HEK293T (cell line): ENCODE measurements at regions not wholly inside any gene's neighbourhood (a gene's known extent, or its start where the extent isn't known, plus 50 kb on each side); places are given as distances from the start of the nearest gene placed in this dataset.

ENCODE experiments used
- CTCF ChIA-PET: fragments of 350-600 bp; formaldehyde crosslinking; extraction: SDS; loops from one replicate; lab custom pipeline; 2021; ENCODE audit warnings: antibody characterized with exemption, inconsistent platforms; lab: Yijun Ruan, JAX
- POLR2A ChIA-PET: fragments of 350-600 bp; formaldehyde crosslinking; extraction: SDS; loops from one replicate; lab custom pipeline; 2020; ENCODE audit warnings: antibody characterized with exemption, inconsistent platforms; lab: Yijun Ruan, JAX
- DNase-seq: peaks from one replicate; pipeline ENCODE4 v3.0.0; 2012; ENCODE audit warnings: mixed read lengths; ENCODE audit errors: extremely low spot score
- ARNT ChIP-seq: fragments of 450-650 bp; IDR thresholded peaks from 2 replicates; pipeline ENCODE4 v1.6.1; 2017; ENCODE audit warnings: mild to moderate bottlenecking
- BHLHE40 ChIP-seq: fragments of 450-650 bp; IDR thresholded peaks from 2 replicates; pipeline ENCODE4 v1.6.1; 2016; ENCODE audit warnings: mild to moderate bottlenecking, moderate library complexity, borderline replicate concordance
- CTBP1 ChIP-seq: fragments of 450-650 bp; IDR thresholded peaks from 2 replicates; pipeline ENCODE4 v1.6.1; 2016; ENCODE audit warnings: borderline replicate concordance
- ELF4 ChIP-seq: fragments of 450-650 bp; IDR thresholded peaks from 2 replicates; pipeline ENCODE4 v1.6.1; 2017; ENCODE audit warnings: antibody characterized with exemption
- FOXA1 ChIP-seq: fragments of 450-650 bp; IDR thresholded peaks from 2 replicates; pipeline ENCODE4 v1.6.1; 2016; ENCODE audit warnings: mild to moderate bottlenecking
- FOXK2 ChIP-seq: fragments of 450-650 bp; IDR thresholded peaks from 2 replicates; pipeline ENCODE4 v1.6.1; 2016; ENCODE audit warnings: mild to moderate bottlenecking
- FOXM1 ChIP-seq: fragments of 450-650 bp; IDR thresholded peaks from 2 replicates; pipeline ENCODE4 v1.6.1; 2017; ENCODE audit warnings: mild to moderate bottlenecking, borderline replicate concordance
- HDGF ChIP-seq: fragments of 450-650 bp; IDR thresholded peaks from 2 replicates; pipeline ENCODE4 v1.6.1; 2017; ENCODE audit warnings: antibody characterized with exemption, borderline replicate concordance
- L3MBTL2 ChIP-seq: fragments of 450-650 bp; conservative IDR thresholded peaks from 2 replicates; pipeline ENCODE4 v1.6.1; 2016; ENCODE audit warnings: mild to moderate bottlenecking
- LEF1 ChIP-seq: fragments of 450-650 bp; IDR thresholded peaks from 2 replicates; pipeline ENCODE4 v1.6.1; 2017; ENCODE audit warnings: mild to moderate bottlenecking, borderline replicate concordance
- NFRKB ChIP-seq: fragments of 450-650 bp; IDR thresholded peaks from 2 replicates; pipeline ENCODE4 v1.6.1; 2016; ENCODE audit warnings: mild to moderate bottlenecking, moderate library complexity
- SP1 ChIP-seq: fragments of 450-650 bp; IDR thresholded peaks from 2 replicates; pipeline ENCODE4 v1.6.1; 2017
- SUZ12 ChIP-seq: fragments of 450-650 bp; IDR thresholded peaks from 2 replicates; pipeline ENCODE4 v1.6.1; 2016; ENCODE audit warnings: mild to moderate bottlenecking
- TARDBP ChIP-seq: fragments of 450-650 bp; IDR thresholded peaks from 2 replicates; pipeline ENCODE4 v1.6.1; 2016
- ZNF384 ChIP-seq: fragments of 450-650 bp; IDR thresholded peaks from 2 replicates; pipeline ENCODE4 v1.6.1; 2016
- TF ChIP-seq, protein P1 (sequence below): fragments of 450-650 bp; IDR thresholded peaks from 2 replicates; pipeline ENCODE4 v1.6.1; 2016

DNA sequence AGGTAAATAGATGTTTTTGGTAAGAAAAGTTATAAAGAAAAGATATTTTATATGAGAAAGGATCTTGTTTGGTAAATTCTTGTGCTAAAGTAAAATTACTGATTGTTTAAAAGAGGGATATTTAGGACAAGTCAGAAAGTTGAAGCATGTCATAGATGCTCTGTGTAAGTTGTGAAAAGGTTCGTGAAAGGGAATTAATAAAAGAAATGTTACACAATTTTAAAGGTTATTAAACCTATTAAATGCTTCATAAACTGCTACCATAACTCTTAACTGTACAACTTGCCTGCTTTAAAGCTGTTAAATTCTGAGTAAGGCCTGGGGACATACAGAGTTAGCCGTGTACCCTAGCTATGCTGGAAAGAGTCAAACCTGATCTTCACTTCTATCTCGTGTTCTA lies 634.1 kb downstream of the ACTR3B start:
- POLR2A ChIA-PET, result no interaction called here
- TF ChIP-seq NFRKB, result no peak
- TF ChIP-seq SUZ12, result no peak
- TF ChIP-seq FOXA1, result no peak
- TF ChIP-seq SP1, result no peak
- no peak for TF ChIP-seq FOXM1
- no peak for TF ChIP-seq LEF1
- no peak for TF ChIP-seq HDGF
- TF ChIP-seq ELF4, result no peak
- TF ChIP-seq ZNF384, result no peak
- no peak for TF ChIP-seq BHLHE40
- no peak for TF ChIP-seq FOXK2
- TF ChIP-seq L3MBTL2, result no peak
- TF ChIP-seq TARDBP, result no peak
- no peak for TF ChIP-seq ARNT
- TF ChIP-seq, protein P1, sequence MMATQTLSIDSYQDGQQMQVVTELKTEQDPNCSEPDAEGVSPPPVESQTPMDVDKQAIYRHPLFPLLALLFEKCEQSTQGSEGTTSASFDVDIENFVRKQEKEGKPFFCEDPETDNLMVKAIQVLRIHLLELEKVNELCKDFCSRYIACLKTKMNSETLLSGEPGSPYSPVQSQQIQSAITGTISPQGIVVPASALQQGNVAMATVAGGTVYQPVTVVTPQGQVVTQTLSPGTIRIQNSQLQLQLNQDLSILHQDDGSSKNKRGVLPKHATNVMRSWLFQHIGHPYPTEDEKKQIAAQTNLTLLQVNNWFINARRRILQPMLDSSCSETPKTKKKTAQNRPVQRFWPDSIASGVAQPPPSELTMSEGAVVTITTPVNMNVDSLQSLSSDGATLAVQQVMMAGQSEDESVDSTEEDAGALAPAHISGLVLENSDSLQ, result no peak
- TF ChIP-seq CTBP1, result no peak
- DNase-seq, result no peak

DNA sequence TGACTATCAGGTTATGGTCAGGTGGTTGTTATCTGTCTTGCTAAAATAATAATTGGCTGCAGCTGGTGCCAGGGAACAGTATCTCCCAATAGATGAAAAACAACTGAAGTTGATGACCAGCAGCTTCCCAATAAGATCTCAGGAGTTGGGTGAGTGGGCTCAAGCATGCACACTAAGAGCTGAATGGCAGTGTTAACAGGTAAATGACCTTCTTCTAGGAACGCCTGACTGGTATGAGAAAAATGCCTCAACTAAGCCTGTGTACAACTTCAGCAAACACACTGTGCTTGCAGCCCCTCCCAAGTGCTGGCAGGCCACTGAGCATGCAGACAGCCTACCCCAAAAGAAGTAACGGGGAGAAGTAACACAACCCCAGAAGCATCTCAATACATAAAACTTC lies 636.9 kb downstream of the ACTR3B start:
- CTCF ChIA-PET, result no interaction called here
- POLR2A ChIA-PET, result no interaction called here
- DNase-seq, result no peak
- no peak for TF ChIP-seq LEF1
- TF ChIP-seq SUZ12, result no peak
- no peak for TF ChIP-seq BHLHE40
- TF ChIP-seq L3MBTL2, result no peak
- TF ChIP-seq, protein P1, result no peak
- no peak for TF ChIP-seq FOXK2
- no peak for TF ChIP-seq FOXM1
- no peak for TF ChIP-seq SP1

More for the DNA sequence above, 634.1 kb downstream of the ACTR3B start:
- CTCF ChIA-PET, result no interaction called here

DNA sequence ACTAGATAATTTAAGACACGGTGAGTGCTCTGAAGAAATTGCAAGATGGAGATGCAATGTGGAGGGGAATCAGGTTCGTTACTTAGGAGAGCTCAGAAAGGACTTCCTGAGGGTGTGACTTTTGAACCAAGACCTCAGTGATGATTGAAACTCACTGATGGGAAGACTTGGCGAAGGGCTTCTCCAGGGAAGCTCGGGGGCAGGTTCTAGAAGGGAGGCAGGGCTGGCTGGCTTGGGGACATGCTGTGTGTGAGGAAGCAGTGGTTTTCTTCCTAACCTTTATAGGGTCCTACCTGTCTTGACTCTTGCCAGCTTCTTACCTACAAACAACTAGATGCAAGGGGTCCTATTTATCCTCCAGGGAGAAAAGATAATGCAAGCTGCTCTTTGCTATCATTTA lies 637.9 kb downstream of the ACTR3B start:
- ChIA-PET POLR2A (no interaction called here), CTCF (no interaction called here)
- DNase-seq, result no peak
- TF ChIP-seq SP1 (no peak), SUZ12 (no peak), CTBP1 (no peak), FOXM1 (no peak), FOXK2 (no peak), NFRKB (no peak), TARDBP (no peak), HDGF (no peak), L3MBTL2 (no peak), BHLHE40 (no peak), LEF1 (no peak), ELF4 (no peak), ZNF384 (no peak)
- TF ChIP-seq, protein P1, result no peak

DNA sequence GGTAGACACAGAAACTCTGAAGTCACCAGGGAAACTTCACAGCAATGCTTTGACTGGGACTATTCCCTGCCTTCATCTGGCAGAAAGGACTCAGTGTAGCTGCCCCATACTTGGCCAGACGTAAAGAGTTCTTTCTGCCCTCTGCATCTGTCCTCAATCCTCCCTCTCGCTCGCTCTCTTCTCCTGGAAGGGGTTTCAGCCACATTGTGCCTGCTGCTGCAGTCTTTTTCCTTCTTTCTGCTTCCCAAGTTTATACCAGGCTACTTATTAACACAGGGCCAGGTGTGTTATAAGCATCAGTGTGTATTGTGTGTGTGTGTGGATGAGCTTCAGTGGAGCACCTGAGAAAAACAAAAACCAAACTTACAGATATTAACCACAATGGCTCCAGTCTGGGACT lies 638.4 kb downstream of the ACTR3B start:
- POLR2A ChIA-PET, result no interaction called here
- CTCF ChIA-PET, result no interaction called here
- DNase-seq, result no peak
- TF ChIP-seq FOXA1 (no peak), HDGF (no peak)

DNA sequence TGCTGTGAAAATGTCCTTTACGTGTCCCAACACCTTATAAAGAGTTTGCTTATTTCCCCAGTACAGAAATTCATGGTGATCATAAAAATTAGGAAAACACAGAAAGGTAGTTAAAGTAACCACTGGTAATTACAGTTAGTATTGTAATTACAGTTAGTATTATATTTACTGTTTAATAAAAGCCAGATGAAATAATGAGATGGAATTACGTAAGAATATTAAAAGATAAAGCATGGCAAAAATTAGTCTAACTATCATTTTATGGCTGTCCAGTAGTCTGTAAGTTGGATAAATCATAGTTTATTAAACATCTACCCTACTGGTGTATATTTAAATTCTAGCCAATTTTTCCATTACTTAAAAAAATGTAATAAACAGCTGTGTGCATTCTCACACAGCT lies 638.8 kb downstream of the ACTR3B start:
- TF ChIP-seq FOXK2, result no peak
- TF ChIP-seq FOXA1, result no peak
- TF ChIP-seq CTBP1, result no peak
- no peak for TF ChIP-seq SUZ12
- TF ChIP-seq ARNT, result no peak
- no peak for TF ChIP-seq BHLHE40
- TF ChIP-seq ELF4, result no peak
- TF ChIP-seq HDGF, result no peak
- no peak for TF ChIP-seq LEF1
- no peak for TF ChIP-seq L3MBTL2
- TF ChIP-seq, protein P1, result no peak
- TF ChIP-seq ZNF384, result no peak
- TF ChIP-seq TARDBP, result no peak
- no peak for TF ChIP-seq SP1
- no peak for TF ChIP-seq FOXM1
- no peak for TF ChIP-seq NFRKB
- no peak for DNase-seq
- POLR2A ChIA-PET, result no interaction called here
- CTCF ChIA-PET, result no interaction called here

DNA sequence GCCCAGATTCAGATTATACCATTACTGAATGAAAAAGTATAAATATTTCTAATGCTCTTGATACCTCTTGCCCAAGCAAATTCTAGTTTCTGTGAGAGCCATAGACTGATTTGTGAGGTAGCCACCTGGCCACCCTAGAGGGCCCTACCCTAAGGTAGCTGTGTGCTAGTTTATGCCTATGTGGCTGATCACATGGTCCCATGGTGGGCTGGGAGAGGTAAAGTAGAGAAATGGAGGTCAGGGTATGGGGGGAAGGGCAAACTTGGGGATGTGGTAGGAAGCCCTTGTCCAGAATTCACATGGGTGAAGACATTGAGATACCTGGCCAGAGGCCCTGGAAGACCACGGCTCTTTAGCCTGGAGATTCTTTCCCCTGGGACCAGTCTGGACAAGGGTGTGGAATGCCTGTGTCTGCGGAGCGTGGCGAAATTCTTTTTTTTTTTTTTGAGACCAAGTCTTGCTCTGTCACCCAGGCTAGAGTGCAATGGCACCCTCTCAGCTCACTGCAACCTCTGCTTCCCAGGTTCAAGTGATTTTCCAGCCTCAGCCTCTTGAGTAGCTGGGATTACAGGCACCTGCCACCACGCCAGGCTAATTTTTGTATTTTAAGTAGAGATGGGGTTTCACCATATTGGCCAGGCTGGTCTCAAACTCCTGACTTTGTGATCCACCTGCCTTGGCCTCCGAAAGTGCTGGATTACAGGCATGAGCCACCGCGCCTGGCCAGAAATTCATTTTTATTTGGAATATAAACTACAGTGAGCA lies 639.4 kb downstream of the ACTR3B start:
- TF ChIP-seq SP1, result no peak
- TF ChIP-seq ELF4, result no peak
- TF ChIP-seq, protein P1, result no peak
- no peak for TF ChIP-seq BHLHE40
- no peak for TF ChIP-seq FOXK2
- TF ChIP-seq TARDBP, result no peak
- no peak for TF ChIP-seq HDGF
- no peak for TF ChIP-seq ZNF384
- TF ChIP-seq NFRKB, result no peak
- no peak for TF ChIP-seq SUZ12
- TF ChIP-seq L3MBTL2, result no peak
- TF ChIP-seq FOXA1, result no peak
- no peak for TF ChIP-seq LEF1
- ChIA-PET POLR2A (no interaction called here), CTCF (no interaction called here)
- no peak for DNase-seq
